GM21447 (cell line): ENCODE measurements at regions not wholly inside any gene's neighbourhood (a gene's known extent, or its start where the extent isn't known, plus 50 kb on each side); places are given as distances from the start of the nearest gene placed in this dataset.
"Not testable (repeated sequence)": the region's sequence is repeated elsewhere in the genome, so short reads cannot be mapped to it uniquely, and the experiment has no call there.

Source experiments
- ATAC-seq: cut with Tn5 transposase; IDR thresholded peaks from one replicate; pipeline ENCODE4 v1.9.1; 2021; ENCODE audit not compliant: unreplicated experiment

GRCh38 chr6:122859676-122860075 is 70.6 kb downstream of the SMPDL3A start:
- ATAC-seq, result no peak

GRCh38 chr6:122861594-122861993 is 72.5 kb downstream of the SMPDL3A start:
- ATAC-seq, result no peak

- no peak for ATAC-seq
Measured at GRCh38 chr6:122868137-122868536, 79.1 kb downstream of the SMPDL3A start.

DNA sequence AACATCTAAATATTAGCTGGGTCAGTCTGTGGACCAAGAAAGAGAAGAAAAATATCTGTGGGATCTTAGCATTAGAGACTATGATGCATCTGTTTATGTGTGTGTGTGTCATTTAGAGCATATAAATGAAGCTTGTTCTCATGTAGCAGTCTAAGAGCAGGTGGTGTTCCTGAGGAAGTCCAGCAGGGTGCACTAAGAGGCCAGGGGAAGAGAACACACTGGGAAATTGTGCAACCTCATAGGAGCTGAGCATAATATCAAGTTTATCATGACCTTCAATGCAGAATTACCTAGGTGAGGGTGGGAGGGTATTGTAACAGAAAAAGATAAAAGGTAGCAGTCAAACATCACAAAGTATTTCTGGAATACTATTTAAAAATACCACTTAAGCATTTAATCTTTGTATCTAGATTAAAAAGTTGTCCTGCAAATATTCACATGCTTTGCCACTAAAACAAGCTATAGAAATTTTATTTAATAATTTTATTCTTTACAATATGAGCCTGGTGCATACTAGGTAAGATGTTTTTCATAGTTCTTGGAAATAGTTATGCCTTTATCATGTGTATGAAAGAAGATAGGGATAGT is 80.5 kb downstream of the SMPDL3A start:
- peak; percentile 86 for ATAC-seq

DNA sequence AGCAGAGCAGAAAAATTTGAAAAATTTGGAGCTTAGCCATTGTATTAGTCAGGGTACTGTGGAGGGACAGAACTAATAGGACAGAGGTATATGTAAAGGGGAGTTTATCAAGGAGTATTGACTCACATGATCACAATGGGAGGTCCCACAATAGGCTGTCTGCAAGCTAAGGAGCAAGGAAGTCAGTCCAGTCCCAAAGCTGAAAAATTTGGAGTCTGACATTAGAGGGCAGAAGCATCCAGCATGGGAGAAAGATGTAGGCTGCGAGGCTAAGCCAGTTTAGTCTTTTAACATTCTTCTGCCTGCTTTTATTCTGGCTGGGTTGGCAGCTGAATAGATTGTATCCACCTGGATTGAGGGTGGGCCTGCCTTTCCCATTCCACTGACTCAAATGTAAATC is 82.0 kb downstream of the SMPDL3A start:
- ATAC-seq, result no peak

DNA sequence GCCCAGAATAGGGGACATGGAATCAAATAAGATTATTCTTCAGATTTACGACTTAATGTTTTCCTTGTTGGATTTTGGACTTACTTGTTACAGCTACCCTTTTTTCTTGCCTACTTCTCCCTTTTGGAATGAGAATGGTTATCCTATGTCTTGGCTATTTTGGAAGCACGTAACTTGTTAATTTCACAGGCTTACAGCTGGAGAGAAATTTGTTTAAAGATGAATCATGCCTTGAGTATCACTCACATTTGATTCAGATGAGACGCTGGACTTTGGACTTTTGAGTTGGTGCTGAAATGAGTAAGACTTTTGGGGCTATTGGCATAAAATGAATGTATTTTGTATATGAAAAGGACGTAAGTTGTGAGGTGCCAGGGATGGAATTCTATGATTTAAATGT is 83.3 kb downstream of the SMPDL3A start:
- ATAC-seq, result no peak

DNA sequence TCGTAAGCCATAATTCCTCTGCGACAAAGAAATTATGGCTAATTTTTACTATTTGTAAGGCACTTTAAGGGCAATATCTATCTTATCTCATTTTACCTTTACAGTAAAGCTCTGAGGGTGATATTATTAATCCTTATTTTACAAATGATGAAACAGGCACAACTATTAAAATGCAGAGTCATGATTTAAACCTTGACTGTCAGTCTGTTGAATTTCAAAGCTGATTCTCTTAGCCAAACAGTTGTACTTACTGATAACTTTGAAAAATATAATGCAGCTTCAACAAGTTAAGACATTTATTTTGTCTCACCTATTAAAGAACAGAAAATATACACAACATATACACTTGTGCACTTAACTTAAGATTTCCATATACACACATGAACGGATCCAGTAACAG is 88.2 kb downstream of the SMPDL3A start:
- no peak for ATAC-seq

DNA sequence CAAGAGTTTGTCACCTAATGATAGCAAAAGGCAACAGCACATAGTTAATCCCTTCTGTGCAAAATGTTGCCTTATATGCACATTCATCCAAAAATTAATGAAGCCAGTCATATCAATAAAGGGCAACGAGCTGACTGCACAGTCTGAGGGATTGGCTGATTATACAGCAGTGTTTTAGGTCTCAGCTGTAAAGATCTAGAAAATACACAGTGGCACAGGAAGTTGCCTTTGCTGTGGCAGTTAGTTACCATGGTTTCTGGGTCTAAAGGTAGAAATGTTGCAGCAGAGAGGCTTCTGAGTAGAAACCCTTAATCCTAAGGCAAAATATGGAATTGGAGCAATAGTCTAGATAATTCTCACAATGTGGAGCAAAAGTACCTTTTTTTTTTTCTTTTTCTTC is 89.7 kb downstream of the SMPDL3A start:
- ATAC-seq, result no peak

DNA sequence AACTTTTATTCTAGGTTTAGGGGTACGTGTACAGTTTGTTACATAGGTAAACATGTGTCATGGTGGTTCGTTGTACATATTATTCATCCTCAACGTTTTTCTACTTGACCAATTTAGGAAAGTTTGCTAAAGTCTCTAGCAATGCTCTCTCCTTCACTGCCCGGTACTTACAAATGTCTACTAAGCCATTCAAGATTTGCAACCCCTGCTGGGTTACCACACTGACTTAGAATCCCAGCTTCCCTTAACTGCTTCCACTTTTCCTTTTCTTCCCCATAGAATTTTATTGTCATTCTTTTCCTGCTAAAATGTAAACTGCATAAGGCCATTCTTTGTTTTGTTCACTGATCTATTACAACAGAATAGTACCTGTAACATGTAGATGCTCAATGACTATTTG is 97.4 kb downstream of the SMPDL3A start:
- ATAC-seq, result no peak

DNA sequence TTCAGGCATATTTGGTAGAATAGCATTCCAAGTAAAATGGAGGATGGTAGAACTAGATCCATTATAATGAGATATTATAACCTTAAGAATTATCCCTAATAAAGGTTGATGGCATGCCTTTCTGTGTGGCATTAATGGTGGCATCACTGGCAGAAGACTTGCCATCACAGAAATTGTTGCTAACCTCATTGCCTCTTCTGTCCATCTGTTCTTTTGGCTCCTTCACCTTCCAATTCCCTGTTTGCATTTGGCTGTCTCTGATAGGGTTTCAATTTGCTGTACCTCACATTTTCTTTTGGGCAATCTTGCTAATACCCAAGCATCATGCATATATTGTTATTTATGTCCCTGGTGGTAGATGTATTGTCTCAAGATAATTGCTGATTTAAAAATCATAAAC is 98.9 kb downstream of the SMPDL3A start:
- ATAC-seq, result no peak

DNA sequence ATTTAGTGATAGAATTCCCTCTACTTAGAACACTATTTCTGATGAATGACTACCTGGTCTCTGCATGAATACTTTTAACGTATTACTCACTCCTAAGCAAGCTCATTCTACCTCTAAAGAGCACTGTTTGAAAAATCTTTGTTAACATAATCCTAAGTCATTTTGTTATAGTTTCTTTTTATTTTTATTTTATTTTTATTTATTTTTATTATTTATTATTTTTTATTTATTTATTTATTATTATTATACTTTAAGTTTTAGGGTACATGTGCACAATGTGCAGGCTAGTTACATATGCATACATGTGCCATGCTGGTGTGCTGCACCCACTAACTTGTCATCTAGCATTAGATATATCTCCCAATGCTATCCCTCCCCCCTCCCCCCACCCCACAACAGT is 99.6 kb downstream of the SMPDL3A start:
- ATAC-seq, result not testable (repeated sequence)

GRCh38 chr6:122890250-122890649 is 101.2 kb downstream of the SMPDL3A start:
- ATAC-seq, result no peak

GRCh38 chr6:122894791-122895190 is 101.2 kb upstream of the CLVS2 start:
- no peak for ATAC-seq

DNA sequence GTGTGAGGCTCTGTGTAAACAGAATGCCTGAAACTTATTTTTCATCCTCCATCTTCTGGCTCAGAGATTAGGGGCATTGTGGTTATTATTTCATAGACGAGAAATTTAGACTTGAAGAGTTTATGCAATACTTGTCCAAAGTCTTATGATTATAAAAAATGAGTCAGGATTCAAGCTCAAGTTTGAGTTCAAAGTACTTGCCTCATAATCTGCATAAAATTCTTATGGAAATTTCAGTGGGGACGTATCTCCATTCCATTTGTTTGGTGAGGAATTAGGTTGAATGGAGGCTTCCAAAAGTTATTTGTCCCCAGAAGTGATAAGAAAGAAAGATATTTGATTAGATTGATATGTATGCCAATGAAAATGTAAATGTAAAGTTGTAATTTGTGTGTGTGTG is 93.7 kb upstream of the CLVS2 start:
- ATAC-seq, result no peak

- ATAC-seq, result no peak
Measured at GRCh38 chr6:122903266-122903915, 92.6 kb upstream of the CLVS2 start.

- ATAC-seq, result no peak
Measured at GRCh38 chr6:122904166-122904565, 91.9 kb upstream of the CLVS2 start.

DNA sequence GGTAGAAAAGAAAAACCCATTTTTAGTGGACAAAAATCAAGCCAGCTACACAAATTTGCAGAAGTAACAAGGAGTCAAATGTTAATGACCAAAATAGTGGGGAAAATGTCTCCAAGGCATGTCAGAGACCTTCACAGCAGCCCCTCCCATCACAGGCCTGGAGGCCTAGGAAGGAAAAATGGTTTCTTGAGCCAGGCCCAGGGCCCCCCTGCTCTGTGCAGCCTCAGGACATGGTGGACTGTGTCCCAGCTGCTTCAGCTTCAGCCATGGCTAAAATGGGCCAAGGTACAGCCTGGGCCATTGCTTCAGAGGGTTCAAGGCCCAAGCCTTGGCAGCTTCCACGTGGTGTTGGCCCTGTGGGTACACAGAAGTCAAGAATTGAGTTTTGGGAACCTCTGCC is 82.5 kb upstream of the CLVS2 start:
- no peak for ATAC-seq

DNA sequence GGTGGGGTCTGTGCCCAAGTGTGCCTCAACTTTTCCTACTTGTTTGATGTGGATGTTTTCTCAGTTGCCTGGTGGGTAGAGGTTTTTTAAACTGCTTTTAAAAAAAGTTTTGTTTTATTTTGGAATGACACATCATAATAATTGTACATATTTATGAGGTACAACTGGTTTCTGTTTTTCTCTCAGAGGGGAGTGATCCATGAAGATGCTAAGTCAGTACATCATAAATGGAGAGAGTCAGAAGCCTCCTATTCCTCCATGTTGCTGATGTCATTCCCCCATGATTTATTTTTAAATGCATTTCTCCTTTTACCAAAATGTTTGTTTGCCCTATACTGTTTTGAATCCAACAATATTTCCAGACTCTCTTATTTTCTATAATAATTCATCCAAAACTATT is 77.3 kb upstream of the CLVS2 start:
- no peak for ATAC-seq

DNA sequence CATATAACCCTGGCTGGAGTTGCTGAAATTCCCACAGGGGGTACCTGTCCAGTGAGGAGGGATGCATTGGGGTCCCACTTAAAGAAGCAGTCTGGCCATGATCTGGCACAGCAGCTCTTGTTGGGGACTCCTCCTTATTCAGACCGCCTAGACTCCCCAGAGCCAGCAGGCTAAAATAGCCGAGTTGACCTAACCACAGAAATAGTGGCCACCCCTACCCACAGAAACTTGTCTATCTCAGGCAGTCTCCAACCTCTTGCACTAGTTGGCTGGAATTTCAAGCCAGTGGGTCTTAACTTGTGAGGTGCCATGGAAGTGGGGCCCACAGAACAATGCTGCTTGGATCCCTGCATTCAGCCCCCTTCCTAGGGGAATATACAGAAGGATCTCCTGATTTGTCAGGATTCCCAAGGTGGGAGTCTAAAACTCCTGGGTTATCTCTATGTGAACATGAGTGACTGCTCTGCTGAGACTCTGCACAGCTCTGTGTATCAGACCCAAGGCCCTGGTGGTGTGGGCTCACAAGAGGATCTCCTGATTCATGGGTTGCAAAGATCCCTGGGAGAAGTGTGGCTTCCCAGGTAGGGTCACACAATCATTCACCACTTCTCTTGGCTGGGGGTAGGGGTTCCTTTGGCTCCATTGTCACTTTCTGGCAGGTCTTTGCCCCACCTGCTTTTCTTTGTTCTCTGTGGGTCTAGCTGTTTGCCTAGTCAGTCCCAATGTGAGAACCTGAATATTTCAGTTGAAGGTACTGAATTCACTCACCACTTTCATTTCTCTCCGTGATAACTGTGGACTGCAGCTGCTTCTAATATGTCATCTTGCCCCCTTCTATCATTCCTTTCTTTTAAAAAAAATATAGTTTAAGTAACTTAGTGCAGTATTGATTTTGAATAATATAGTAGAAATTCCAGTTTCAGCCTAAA is 65.5 kb upstream of the CLVS2 start:
- ATAC-seq, result no peak

- no peak for ATAC-seq
Measured at GRCh38 chr6:122931916-122932315, 64.1 kb upstream of the CLVS2 start.

- not testable (repeated sequence) for ATAC-seq
Measured at GRCh38 chr6:122944936-122945335, 51.1 kb upstream of the CLVS2 start.
